ENCODE measurements at regions not wholly inside any gene's neighbourhood (a gene's known extent, or its start where the extent isn't known, plus 50 kb on each side); places are given as distances from the start of the nearest gene placed in this dataset.

DNA sequence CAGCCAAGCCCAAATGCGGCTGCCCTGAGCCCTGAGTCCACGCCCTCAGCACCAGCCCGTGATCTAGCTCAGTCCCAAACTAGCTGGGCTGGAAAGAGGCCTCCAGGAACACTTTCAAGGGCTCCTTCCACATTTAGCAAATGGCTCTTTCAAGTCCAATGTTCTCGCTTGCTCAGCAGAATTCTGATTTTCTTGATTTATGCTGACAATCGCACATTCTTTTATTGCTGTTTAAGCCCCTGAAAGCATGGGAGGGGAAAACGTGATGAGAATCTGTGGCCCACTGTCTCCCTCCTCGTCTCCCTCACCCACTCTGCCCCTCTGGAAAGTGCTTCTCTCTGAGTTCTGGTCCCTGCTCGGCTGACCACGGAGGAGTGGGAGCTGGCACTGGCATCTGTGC is 293.8 kb downstream of the FOXL1 start:
- Histone ChIP-seq H3K4me3 (no peak overlapping the region), H3K4me1 (no peaks in the 10 kb centered on the region), H3K27me3 (peaks cover 23% of the 10 kb centered on the region), H3K36me3 (no peaks in the 10 kb centered on the region), H3K9me3 (no peaks in the 10 kb centered on the region), H3K27ac (no peak overlapping the region)
- intact Hi-C loops (cut with DNase I): no loop called here
- no peak for ATAC-seq
- DNase-seq: no peak
- TF ChIP-seq, protein P1, sequence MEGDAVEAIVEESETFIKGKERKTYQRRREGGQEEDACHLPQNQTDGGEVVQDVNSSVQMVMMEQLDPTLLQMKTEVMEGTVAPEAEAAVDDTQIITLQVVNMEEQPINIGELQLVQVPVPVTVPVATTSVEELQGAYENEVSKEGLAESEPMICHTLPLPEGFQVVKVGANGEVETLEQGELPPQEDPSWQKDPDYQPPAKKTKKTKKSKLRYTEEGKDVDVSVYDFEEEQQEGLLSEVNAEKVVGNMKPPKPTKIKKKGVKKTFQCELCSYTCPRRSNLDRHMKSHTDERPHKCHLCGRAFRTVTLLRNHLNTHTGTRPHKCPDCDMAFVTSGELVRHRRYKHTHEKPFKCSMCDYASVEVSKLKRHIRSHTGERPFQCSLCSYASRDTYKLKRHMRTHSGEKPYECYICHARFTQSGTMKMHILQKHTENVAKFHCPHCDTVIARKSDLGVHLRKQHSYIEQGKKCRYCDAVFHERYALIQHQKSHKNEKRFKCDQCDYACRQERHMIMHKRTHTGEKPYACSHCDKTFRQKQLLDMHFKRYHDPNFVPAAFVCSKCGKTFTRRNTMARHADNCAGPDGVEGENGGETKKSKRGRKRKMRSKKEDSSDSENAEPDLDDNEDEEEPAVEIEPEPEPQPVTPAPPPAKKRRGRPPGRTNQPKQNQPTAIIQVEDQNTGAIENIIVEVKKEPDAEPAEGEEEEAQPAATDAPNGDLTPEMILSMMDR (IDR thresholded peaks at IDR 0.05): no peak

DNA sequence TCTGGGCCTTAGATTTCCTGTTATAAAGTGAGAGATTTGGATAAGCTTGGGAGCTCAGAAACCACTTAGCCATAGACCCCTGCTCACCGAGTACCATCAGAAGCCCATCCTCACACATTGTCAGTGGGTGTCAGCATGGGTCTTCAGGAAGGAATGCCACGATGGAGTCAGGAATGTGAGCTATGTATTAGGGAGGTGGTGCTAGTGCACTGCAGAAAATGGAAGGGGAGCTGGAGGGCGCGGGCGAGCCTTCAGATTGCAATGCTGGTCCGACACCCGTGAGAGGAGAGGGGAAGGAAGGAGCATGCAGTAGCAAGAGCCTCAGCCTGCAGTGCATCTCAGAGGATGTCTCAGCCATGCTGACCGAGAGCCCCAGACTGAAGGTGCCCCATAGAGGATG is 294.5 kb downstream of the FOXL1 start:
- Histone ChIP-seq H3K4me3 (no peak overlapping the region), H3K27me3 (peaks cover 23% of the 10 kb centered on the region), H3K4me1 (no peaks in the 10 kb centered on the region), H3K9me3 (no peaks in the 10 kb centered on the region), H3K36me3 (no peaks in the 10 kb centered on the region), H3K27ac (no peak overlapping the region)
- intact Hi-C loops (cut with DNase I): no loop called here
- ATAC-seq: no peak
- TF ChIP-seq, protein P1 (IDR thresholded peaks at IDR 0.05): no peak
- no peak for DNase-seq

DNA sequence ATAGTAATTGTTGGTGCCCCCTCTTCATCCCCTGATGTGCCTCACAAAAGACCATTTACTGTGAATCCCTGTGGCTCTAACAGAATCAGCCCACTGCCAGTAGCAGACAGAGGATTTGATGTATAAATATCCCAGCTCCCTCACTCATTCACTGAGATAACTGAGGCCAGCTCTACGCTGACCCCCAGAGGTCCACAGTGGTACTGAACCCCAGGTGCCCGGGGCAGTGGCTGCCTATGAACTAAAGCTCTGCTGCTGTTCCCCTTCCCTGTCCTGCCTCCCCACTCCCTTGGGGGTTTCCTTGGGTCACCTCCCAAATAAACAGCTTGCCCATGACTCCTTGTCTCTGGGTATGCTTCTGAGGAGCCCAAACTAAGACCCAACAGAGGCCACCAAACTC is 295.8 kb downstream of the FOXL1 start:
- Histone ChIP-seq H3K4me3 (no peak overlapping the region), H3K4me1 (no peaks in the 10 kb centered on the region), H3K36me3 (no peaks in the 10 kb centered on the region), H3K9me3 (no peaks in the 10 kb centered on the region), H3K27me3 (peaks cover 30% of the 10 kb centered on the region), H3K27ac (no peak overlapping the region)
- intact Hi-C loops (cut with DNase I): no loop called here
- DNase-seq (no peak), ATAC-seq (peak; percentile 34)
- TF ChIP-seq, protein P1 (IDR thresholded peaks at IDR 0.05): peak; percentile 42

GRCh38 chr16:86876499-86876898 is 298.1 kb downstream of the FOXL1 start:
- H3K4me3 ChIP-seq: no peak overlapping the region
- H3K27ac ChIP-seq: no peak overlapping the region
- H3K36me3 ChIP-seq: no peaks in the 10 kb centered on the region
- intact Hi-C loops (cut with DNase I): no loop called here
- TF ChIP-seq, protein P1 (IDR thresholded peaks at IDR 0.05): no peak
- no peaks in the 10 kb centered on the region for H3K9me3 ChIP-seq
- peaks cover 51% of the 10 kb centered on the region for H3K27me3 ChIP-seq
- no peak for DNase-seq
- H3K4me1 ChIP-seq: no peaks in the 10 kb centered on the region
- ATAC-seq: no peak

DNA sequence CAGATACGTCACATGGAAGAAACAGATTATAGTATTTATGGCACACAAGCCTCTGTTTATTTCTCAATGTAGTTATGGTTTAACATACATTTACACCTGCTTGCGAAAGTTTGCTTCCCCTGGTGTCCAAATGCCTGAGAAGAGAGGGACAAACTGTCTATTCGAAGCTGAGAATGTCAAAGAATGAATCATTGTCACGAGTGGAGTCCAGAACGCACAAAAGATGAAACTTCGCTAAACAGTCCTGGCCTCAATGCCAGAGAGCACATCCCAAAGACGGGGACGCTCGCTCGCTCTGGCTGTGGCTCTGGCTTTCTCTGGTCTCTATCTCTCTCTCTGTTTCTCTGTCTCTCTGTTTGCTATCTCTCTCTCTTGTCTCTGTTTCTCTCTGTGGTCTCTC is 298.8 kb downstream of the FOXL1 start:
- H3K36me3 ChIP-seq: no peaks in the 10 kb centered on the region
- ATAC-seq (no peak), DNase-seq (no peak)
- H3K4me3 ChIP-seq: no peak overlapping the region
- intact Hi-C loops (cut with DNase I): no loop called here
- no peaks in the 10 kb centered on the region for H3K4me1 ChIP-seq
- H3K9me3 ChIP-seq: no peaks in the 10 kb centered on the region
- peaks cover 48% of the 10 kb centered on the region for H3K27me3 ChIP-seq
- TF ChIP-seq, protein P1 (IDR thresholded peaks at IDR 0.05): no peak
- H3K27ac ChIP-seq: no peak overlapping the region

DNA sequence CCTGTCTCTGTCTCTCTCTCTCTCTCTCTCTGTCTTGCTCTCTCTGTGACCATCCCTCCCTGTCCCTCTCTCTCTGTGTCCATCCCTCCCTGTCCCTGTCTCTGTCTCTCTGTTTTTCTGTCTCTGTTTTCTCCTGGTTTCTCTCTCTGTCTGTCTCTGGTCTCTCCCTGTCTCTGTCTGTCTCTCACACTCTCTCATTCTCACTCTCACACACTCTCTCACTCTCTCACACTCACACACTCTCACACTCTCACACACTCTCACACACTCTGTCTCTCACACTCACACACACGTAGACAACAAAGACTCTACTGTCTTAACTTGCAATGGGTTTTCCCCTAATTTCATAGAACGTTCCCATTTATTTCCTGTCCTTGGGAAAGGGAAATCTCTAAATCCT is 299.5 kb downstream of the FOXL1 start:
- intact Hi-C loops (cut with DNase I): no loop called here
- Histone ChIP-seq H3K27ac (no peak overlapping the region), H3K4me3 (no peak overlapping the region), H3K9me3 (no peaks in the 10 kb centered on the region), H3K4me1 (no peaks in the 10 kb centered on the region), H3K27me3 (peaks cover 46% of the 10 kb centered on the region), H3K36me3 (no peaks in the 10 kb centered on the region)
- no peak for ATAC-seq
- TF ChIP-seq, protein P1 (IDR thresholded peaks at IDR 0.05): no peak
- DNase-seq: no peak

Measured in upper lobe of right lung (tissue), 1 donor.